CD4-positive, alpha-beta T cell treated with Interleukin-10 for 1 hour (primary cell): ENCODE measurements at regions not wholly inside any gene's neighbourhood (a gene's known extent, or its start where the extent isn't known, plus 50 kb on each side); places are given as distances from the start of the nearest gene placed in this dataset.
"Not testable (repeated sequence)": the region's sequence is repeated elsewhere in the genome, so short reads cannot be mapped to it uniquely, and the experiment has no call there.

ENCODE experiments used
- DNase-seq: peaks from one replicate; pipeline ENCODE4 v3.0.0-alpha.2; 2020

DNA sequence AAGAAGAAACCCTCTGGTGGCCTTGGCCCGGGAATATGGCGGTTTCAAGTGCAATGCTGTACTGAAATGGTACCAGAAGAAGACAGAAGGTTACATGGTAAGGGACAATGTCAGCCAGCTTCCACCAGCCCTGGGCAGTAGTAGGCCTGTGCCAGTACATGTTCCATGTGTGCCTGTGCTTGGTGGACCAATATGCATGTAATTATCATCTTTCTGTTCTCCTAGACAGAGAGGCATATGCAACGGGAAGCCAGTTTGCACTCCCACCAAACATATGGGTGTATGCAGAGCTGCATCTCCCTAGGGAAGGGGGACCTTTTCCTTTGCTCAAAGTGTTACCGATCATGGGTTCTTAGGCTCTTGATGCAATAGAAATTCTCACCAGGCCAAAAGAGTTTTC lies 80.9 kb upstream of the ADORA2B start:
- DNase-seq, result not testable (repeated sequence)

DNA sequence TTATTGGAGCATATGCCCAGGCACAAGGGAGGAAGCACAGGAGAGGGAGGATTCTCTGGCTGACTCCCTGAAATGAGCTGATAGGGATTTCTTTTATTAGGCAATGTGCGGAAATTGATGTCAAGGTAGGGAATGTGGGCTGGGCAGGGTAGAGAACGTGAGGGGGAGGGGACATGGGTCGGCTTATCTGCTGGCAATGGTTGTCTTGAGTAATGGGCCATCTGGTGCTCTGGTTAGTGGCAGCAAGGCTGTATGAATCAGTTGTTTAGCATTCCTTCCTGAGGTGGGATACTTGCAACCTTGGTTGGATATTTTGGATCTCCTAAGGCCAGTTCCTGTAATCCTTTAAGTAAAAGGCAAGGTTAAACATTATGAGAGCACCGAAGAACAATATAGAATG lies 80.5 kb upstream of the ADORA2B start:
- not testable (repeated sequence) for DNase-seq

- not testable (repeated sequence) for DNase-seq
Observed at GRCh38 chr17:15866015-15866414, 78.9 kb upstream of the ADORA2B start.

DNA sequence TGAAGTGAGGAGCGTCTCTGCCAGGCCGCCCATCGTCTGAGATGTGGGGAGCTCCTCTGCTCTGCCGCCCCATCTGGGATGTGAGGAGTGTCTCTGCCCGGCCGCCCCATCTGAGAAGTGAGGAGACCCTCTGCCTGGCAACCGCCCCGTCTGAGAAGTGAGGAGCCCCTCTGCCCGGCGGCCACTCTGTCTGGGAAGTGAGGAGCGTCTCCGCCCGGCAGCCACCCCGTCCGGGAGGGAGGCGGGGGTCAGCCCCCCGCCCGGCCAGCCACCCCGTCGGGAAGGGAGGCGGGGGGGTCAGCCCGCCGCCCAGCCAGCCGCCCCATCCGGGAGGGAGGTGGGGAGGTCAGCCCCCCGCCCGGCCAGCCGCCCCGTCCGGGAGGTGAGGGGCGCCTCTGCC lies 77.6 kb upstream of the ADORA2B start:
- DNase-seq, result not testable (repeated sequence)

GRCh38 chr17:15869868-15870267 lies 75.1 kb upstream of the ADORA2B start:
- DNase-seq, result not testable (repeated sequence)

DNA sequence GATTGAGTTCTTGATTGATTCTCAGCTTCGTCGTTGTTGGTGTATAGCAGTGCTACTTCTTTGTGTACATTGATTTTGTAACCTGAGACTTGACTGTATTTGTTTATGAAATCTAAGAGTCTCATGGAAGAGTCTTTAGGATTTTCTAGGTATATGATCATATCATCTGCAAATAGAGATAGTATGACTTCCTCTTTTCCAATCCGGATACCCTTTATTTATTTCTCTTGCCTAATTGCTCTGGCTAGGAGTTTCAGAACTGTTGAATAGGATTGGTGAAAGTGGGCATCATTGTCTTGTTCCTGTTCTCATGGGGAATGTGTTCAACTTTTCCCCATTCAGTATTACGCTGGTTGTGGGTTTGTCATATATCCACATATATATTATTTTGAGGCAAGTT lies 72.3 kb upstream of the ADORA2B start:
- DNase-seq, result not testable (repeated sequence)

- not testable (repeated sequence) for DNase-seq
Observed at GRCh38 chr17:15877882-15878500, 66.9 kb upstream of the ADORA2B start.

DNA sequence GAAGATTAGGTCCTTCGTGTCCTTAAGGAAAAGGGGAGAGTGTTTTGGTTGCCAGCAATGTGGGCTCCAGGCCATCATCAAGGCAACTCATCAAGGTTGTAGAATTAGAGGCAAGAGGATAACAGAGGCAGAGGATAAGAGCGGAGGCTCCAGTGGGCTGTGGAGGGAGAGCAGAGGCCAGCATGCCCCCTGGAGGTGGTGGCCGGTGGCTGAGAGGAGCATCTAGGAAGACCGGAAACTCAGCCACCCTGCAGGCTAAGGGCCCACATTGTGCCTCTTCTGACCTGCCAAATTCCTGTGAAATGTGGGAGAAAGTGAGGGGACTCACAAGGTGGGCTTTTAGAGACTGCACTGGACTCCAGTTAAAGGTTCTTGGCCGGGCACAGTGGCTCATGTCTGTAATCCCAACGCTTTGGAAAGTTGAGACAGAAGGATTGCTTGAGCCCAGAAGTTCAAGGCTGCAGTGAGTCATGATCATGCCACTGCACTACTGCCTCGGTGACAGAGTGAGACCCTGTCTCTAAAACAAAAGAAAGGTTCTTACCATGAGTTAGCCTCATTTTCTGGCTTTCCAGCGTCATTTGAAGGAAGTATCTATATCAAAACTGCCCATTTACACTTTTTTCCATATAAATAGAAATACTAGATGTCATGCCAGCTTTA lies 62.7 kb upstream of the ADORA2B start:
- no peak for DNase-seq

DNA sequence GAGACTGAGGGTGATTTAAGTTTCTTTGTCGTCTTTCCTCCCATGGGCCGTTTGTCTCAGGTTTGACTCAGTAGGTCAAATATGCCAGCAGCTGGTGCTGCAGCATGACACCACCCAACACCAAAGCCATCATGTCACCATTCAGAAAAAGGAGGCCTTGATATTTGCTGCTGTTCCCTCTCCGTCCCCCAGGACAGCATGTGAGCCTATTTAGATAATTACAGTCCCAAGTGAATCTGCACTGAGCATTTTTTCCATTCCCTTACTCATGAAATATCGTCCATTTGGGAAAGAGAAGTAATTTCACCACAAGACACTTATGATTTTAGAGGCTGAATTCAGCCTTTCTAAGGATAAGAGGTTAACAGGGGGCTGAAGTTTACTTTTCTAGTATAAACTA lies 62.2 kb upstream of the ADORA2B start:
- no peak for DNase-seq

DNA sequence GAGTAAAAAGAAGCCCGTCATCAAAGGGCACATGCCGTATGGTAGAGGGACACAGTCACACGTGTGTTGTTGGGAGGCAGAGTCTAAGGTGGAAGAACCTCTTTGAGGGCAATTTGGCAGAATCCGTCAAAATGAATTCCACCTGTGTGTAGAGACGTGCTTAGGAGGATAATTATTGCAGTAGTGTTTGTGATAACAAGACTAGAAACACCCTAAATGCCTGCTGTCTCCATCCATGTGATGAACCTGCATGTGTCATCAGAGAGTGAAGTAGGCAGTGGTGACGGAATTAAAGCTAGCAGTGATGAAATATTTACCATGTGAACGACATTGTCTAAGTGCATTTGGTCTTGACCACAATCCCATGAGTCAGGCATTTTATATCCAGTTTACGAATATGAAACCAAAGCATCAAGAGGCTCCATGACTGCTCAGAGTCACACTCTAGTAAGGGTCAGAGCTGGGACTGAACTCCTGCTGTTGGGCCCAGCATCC lies 61.3 kb upstream of the ADORA2B start:
- DNase-seq, result no peak

DNA sequence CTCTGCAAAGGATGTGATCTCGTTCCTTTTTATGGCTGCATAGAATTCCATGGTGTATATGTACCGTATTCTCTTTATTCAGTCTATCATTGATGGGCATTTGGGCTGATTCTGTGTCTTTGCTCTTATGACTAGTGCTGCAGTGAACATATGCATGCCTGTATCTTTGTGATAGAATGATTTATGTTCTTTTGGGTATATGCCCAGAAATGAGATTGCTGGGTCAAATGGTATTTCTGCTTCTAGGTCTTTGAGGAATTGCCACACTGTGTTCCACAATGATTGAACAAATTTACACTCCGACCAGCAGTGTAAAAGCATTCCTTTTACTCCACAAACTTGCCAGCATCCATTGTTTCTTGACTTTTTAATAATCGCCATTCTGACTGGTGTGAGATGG lies 60.2 kb upstream of the ADORA2B start:
- DNase-seq, result no peak

DNA sequence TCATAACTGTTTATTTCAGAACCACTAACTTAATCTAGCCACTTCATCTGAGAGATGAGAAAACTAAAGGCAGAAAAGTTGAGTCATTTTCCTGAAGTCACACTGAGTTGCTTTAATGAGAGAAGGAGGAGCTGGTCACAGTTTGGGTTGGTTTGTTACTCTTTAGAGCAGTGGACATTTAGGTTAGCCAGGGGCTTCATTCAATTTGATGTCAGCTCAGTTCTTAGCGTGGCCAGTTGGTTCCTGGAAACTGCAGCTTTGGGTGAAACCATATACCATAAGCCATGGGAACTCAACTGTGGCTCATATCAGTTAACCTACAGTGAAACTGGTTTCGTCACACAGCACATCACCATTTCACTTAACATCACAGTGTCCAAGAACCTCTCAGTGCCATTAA lies 59.2 kb upstream of the ADORA2B start:
- no peak for DNase-seq

DNA sequence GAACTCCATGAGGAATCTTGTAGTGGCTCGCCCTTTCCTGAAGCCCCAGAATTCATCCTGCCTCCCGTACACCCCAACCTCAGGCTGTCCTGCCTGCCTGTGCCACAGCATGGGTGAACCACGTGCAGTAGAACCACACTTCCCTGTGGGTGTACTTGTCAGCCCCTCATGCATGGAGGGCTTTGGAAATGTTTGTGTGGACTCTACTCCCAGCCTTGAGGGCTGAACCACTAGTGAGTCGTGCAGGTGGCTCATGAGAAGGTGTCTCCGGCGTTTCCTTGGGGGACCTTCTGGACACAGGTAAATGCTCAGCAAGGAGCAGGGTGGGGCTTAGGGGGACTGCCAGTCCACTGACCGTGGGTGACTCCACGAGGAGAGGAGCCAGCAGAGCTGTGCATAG lies 58.7 kb upstream of the ADORA2B start:
- no peak for DNase-seq

DNA sequence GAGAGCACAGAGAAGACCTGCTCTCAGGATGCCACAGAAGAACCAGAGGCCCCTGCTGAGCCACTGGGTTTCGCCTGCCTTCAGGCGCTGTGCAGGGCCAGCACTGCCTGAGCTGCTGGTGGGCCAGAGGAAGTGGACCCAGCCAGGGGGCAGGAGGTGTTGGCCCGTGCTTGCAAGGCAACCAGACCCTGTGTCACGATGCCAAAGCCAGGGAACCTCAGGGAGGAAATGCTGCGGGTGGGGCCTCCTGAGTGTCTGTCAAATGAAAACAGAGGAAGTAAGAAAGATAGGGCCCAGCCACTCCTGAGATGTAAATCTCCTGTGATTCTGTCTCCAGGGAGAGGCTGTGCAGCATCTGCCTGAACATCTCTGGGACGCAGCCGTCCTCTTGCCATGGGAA lies 58.1 kb upstream of the ADORA2B start:
- no peak for DNase-seq

DNA sequence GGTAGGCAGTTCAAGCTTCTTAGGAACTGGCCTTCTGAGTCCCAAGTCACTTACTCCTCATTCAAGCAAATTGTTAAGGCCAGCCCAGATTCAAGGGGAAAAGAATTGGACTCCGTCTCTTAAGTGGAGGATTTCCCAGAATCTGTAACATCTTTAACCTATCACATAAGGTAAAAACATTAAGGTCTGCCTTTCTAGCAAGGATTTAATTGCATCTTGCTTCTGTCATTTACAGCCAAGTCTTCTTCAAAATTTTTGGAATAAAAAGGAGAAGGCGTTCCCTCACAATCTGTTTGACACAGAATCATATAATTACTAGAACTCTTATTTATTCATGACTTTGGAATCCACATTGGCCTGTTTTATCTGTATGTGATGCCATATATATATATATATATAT lies 56.5 kb upstream of the ADORA2B start:
- no peak for DNase-seq

DNA sequence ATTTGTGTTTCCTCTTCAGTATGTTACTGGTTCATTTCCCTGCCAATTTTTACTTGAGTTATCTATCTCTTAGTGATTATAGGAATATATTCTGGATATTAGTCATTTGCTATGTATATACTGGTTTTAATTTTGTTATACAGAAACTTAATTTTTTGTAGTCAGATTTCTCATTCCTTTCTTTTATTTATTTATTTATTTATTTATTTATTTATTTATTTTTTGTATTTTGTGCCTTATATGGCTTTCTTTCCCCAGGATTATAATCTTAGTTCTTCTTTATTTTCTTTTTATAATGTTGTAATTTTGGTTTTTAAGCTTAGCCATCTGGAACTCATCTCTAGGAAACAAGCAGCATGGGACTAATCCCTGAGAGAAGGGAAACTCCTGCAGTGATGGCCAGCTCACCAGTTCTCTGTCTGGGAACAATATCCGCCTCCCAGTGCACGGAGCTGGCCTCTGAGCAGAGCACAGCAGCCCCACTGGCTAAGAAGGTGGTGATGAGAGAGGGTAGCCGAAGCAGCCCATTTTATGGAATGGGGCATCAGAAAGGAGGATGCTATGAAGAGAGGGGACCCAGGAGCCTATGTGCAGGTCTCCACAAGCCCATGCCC lies 54.5 kb upstream of the ADORA2B start:
- DNase-seq, result no peak

DNA sequence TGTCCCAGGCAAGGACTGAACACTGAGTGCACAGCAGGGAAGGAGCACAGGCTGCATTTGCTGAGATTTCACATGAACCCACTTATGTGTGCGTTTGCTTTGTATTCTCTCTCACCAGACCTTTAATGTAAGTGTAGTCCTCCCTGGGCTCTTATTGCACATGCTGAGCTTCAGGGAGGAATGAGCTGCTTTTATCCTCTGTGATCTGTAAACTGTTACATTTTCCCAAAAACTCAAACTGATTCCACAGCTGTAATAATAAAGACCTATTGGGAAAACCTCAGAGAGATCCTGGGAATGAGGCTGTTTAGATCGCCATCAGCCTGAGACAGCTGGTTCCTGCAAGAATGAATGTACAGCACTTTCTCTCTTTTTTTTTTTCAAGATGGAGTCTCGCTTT lies 53.6 kb upstream of the ADORA2B start:
- no peak for DNase-seq

GRCh38 chr17:15892244-15892643 lies 52.7 kb upstream of the ADORA2B start:
- no peak for DNase-seq

DNA sequence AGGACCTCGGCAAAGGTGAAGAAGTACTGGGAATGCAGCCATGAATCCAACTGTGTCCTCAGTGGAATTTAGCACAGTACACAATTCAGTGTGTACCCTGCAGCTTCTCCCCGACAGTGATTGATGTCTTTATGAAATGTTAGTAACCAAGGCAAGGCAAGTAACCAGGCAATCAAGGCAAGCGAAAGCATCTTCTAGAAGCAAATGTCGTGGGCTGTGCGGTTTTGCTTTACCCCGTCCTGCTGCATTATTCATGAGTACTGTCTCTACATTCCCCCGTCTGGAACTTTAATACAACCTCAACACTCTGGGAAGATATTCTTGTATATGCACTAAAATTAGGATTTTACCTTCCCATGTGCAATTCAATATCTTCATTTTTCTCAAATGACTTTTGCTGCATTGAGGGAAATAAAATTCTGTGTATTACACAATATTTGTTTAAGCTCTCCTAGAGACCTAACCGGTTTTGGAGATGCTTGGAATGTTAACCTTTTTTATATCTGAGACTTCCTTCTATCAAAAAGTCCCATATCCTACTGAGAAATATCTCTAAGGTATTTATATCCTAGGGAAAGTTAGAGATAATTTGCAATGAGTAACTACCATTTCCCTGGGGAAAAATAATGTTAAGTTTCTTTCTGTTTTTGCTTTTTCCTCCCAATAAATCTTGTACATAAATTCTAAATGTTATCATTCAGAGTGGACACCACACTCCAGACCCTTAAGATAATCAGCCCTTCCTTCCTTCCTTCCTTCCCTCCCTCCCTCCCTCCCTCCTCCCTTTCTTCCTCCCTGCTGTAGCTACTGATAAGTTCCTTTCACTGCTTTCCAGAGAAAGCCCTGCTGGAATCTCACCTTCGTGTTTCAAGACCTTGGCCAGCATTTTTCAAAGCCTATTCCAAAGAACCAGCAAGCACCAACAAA lies 51.9 kb upstream of the ADORA2B start:
- no peak for DNase-seq

DNA sequence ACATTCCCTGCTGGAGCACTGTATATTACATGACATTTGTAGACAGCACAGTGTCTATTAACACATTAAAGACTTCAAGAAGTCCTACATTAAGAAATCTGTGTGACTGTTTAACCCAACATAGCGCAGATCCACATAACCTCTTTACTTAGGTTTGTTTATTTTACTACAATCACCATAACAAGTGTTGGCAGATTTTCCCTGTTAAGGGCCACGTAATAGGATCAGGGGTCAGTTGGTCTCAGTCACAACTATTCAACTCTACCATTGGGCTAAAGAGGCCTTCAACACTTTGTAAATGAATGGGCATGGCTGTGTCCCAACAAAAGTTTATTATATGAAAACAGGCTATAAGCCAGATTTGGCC lies 51.3 kb upstream of the ADORA2B start:
- no peak for DNase-seq

- no peak for DNase-seq
Observed at GRCh38 chr17:15894258-15894657, 50.7 kb upstream of the ADORA2B start.

DNA sequence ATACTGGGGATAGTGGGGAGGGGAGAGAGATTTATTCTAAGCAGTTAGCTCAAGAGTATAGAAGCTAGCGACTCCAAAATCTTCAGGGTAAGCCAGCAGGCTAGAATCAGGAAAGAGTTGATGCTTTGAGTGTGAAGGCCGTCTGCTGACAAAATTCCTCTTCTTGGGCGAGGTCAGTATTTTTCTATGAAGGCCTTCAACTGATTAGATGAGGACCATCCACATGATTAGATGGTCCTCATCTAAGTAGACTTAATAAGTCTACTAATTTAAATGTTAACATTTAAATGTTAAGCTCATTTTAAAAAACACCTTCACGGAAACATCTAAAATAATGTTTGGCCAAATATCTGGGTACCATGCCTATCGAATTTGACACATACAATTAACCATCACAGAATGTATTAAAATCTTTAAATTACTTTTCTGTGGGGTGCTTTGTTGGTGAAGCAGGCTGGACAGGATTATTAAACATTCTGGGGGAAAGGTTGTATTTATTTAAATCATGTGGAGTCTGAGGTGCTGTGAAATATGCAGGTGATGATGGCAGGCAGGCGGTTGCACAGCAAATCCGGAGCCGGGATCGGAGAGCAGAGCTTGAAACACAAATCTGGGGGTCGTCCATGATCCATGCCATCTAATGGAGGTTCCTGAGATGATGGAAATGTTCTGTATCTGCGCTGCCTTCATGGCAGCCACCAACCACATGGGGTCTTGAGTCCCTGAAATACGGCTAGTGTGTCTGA lies 49.8 kb upstream of the ADORA2B start:
- no peak for DNase-seq
